ENCODE measurements at regions not wholly inside any gene's neighbourhood (a gene's known extent, or its start where the extent isn't known, plus 50 kb on each side); places are given as distances from the start of the nearest gene placed in this dataset.

DNA sequence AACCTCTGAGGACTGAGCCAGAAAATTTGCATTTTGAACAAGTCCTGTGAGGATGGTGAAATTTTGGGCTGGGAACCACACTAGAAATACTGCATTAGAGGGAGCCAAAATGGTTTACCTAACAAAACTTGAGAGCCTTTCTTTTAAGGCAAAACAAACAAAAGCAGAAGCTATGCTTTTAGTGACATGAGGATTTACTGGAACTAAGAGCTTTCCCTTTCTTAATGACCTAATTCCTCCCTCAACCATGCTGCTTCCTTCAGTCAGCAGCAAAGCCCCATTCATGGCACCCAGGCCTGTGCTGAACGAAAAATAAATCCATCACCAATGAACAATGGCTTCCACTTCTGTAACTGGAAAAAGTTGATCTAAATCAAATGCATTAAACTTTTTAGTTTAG lies 974.3 kb downstream of the HACE1 start:
- no peak overlapping the region for H3K27ac ChIP-seq (ENCODE audit: control insufficient read depth, insufficient read depth)
- no peaks in the 10 kb centered on the region for H3K27me3 ChIP-seq (replicated peaks in 1 of 2; ENCODE audit: control insufficient read depth in 2 of 2, insufficient read depth in 2 of 2, low read length in 1 of 2)
- WGBS (ENCODE audit: insufficient coverage, insufficient replicate concordance, low lambda C conversion rate, missing lambda C conversion rate), result 25% methylated on average over 1 of the region's 1 CpG
- H3K9me3 ChIP-seq (replicated peaks; ENCODE audit: control insufficient read depth, insufficient read depth, low read length), result no peaks in the 10 kb centered on the region
- ATAC-seq (no peak), FAIRE-seq (no peak), DNase-seq (ENCODE audit: low read depth, low spot score) (no peak)
- no peak for TF ChIP-seq SIN3A (IDR thresholded peaks at IDR 0.05; ENCODE audit: low read depth, low read length)
- CTCF ChIA-PET, result no interaction called here
- POLR2A ChIA-PET, result no interaction called here
- no TSS peak for BruUV-seq (replicated peaks)
- no peak overlapping the region for H3K9ac ChIP-seq (ENCODE audit: control insufficient read depth, insufficient read depth, low read length)
- in situ Hi-C loops (cut with MboI), result no loop called here
- H3K4me1 ChIP-seq (ENCODE audit: control insufficient read depth, insufficient read depth, low read length), result no peaks in the 10 kb centered on the region
- H3K4me2 ChIP-seq (ENCODE audit: control insufficient read depth, insufficient read depth), result no peak overlapping the region
- RAD21 ChIA-PET (ENCODE audit: unreplicated experiment), result no interaction called here
- SMC1A ChIA-PET (ENCODE audit: uncharacterized antibody, unreplicated experiment), result no interaction called here
- no peaks in the 10 kb centered on the region for H3K79me2 ChIP-seq (ENCODE audit: control insufficient read depth, insufficient read depth, low read length)
- no peaks in the 10 kb centered on the region for H4K20me1 ChIP-seq (ENCODE audit: control insufficient read depth, insufficient read depth)
- H2AFZ ChIP-seq (ENCODE audit: control insufficient read depth, low read depth, low read length), result no peak overlapping the region
- no peak overlapping the region for H3K4me3 ChIP-seq
- intact Hi-C loops (cut with micrococcal nuclease; ENCODE audit: unreplicated experiment), result no loop called here
- no peaks in the 10 kb centered on the region for H3K36me3 ChIP-seq (ENCODE audit: control insufficient read depth in 2 of 2, insufficient read depth in 2 of 2, low read length in 1 of 2)

DNA sequence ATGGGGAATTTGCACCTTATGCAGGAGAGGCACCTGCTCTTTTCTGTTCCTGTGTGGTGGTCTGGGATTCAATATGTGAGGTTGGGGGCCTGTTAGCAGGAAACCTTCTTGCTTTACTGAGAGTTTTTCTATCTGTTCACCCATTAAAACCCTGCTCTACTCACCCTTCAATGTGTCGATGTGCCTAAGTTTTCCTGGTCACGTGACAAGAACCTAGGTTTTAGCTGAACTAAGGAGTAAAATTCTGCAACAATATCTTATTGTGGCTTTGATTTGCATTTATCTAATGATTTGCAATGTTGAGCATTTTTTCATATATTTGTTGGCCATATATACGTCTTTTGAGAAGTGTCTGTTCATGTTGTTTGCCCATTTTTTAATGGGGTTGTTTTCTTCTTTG lies 979.9 kb downstream of the HACE1 start:
- H3K4me2 ChIP-seq (ENCODE audit: control insufficient read depth, insufficient read depth), result no peak overlapping the region
- in situ Hi-C loops (cut with MboI), result no loop called here
- intact Hi-C loops (cut with micrococcal nuclease; ENCODE audit: unreplicated experiment), result no loop called here
- no peak overlapping the region for H3K4me3 ChIP-seq
- no peak overlapping the region for H3K9ac ChIP-seq (ENCODE audit: control insufficient read depth, insufficient read depth, low read length)
- RAD21 ChIA-PET (ENCODE audit: unreplicated experiment), result no interaction called here
- CTCF ChIA-PET, result no interaction called here
- no peaks in the 10 kb centered on the region for H4K20me1 ChIP-seq (ENCODE audit: control insufficient read depth, insufficient read depth)
- FAIRE-seq (no peak), DNase-seq (ENCODE audit: low read depth, low spot score) (no peak), ATAC-seq (no peak)
- no peak overlapping the region for H2AFZ ChIP-seq (ENCODE audit: control insufficient read depth, low read depth, low read length)
- 26% methylated on average over 3 of the region's 3 CpGs for WGBS (ENCODE audit: insufficient coverage, insufficient replicate concordance, low lambda C conversion rate, missing lambda C conversion rate)
- H3K27ac ChIP-seq (ENCODE audit: control insufficient read depth, insufficient read depth), result no peak overlapping the region
- POLR2A ChIA-PET, result no interaction called here
- H3K79me2 ChIP-seq (ENCODE audit: control insufficient read depth, insufficient read depth, low read length), result no peaks in the 10 kb centered on the region
- SMC1A ChIA-PET (ENCODE audit: uncharacterized antibody, unreplicated experiment), result no interaction called here
- H3K27me3 ChIP-seq (replicated peaks in 1 of 2; ENCODE audit: control insufficient read depth in 2 of 2, insufficient read depth in 2 of 2, low read length in 1 of 2), result no peaks in the 10 kb centered on the region
- H3K4me1 ChIP-seq (ENCODE audit: control insufficient read depth, insufficient read depth, low read length), result no peaks in the 10 kb centered on the region
- BruUV-seq (replicated peaks), result no TSS peak
- H3K36me3 ChIP-seq (ENCODE audit: control insufficient read depth in 2 of 2, insufficient read depth in 2 of 2, low read length in 1 of 2), result no peaks in the 10 kb centered on the region
- no peaks in the 10 kb centered on the region for H3K9me3 ChIP-seq (replicated peaks; ENCODE audit: control insufficient read depth, insufficient read depth, low read length)
- no peak for TF ChIP-seq CBX3 (IDR thresholded peaks at IDR 0.05; ENCODE audit: borderline replicate concordance, low read depth)
- no peak for TF ChIP-seq SREBF2 (IDR thresholded peaks at IDR 0.05; ENCODE audit: low read length)
- TF ChIP-seq, protein P1, sequence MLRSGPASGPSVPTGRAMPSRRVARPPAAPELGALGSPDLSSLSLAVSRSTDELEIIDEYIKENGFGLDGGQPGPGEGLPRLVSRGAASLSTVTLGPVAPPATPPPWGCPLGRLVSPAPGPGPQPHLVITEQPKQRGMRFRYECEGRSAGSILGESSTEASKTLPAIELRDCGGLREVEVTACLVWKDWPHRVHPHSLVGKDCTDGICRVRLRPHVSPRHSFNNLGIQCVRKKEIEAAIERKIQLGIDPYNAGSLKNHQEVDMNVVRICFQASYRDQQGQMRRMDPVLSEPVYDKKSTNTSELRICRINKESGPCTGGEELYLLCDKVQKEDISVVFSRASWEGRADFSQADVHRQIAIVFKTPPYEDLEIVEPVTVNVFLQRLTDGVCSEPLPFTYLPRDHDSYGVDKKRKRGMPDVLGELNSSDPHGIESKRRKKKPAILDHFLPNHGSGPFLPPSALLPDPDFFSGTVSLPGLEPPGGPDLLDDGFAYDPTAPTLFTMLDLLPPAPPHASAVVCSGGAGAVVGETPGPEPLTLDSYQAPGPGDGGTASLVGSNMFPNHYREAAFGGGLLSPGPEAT (IDR thresholded peaks at IDR 0.05; ENCODE audit: low read depth), result no peak
- no peak for TF ChIP-seq NRF1 (conservative IDR thresholded peaks at IDR 0.05; ENCODE audit: low read depth, low read length)
- no peak for TF ChIP-seq PAX8 (IDR thresholded peaks at IDR 0.05)
- TF ChIP-seq EZH2 (IDR thresholded peaks at IDR 0.05; ENCODE audit: borderline replicate concordance, control insufficient read depth, low read depth, low read length), result no peak
- TF ChIP-seq, protein P2, sequence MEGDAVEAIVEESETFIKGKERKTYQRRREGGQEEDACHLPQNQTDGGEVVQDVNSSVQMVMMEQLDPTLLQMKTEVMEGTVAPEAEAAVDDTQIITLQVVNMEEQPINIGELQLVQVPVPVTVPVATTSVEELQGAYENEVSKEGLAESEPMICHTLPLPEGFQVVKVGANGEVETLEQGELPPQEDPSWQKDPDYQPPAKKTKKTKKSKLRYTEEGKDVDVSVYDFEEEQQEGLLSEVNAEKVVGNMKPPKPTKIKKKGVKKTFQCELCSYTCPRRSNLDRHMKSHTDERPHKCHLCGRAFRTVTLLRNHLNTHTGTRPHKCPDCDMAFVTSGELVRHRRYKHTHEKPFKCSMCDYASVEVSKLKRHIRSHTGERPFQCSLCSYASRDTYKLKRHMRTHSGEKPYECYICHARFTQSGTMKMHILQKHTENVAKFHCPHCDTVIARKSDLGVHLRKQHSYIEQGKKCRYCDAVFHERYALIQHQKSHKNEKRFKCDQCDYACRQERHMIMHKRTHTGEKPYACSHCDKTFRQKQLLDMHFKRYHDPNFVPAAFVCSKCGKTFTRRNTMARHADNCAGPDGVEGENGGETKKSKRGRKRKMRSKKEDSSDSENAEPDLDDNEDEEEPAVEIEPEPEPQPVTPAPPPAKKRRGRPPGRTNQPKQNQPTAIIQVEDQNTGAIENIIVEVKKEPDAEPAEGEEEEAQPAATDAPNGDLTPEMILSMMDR (IDR thresholded peaks at IDR 0.05 in 2 of 3, conservative IDR thresholded peaks at IDR 0.05 in 1 of 3; ENCODE audit: control insufficient read depth in 2 of 3, extremely low read depth in 1 of 3, insufficient read depth in 1 of 3, low read depth in 3 of 3, low read length in 3 of 3), result no peak
- no peak for TF ChIP-seq POU2F2 (IDR thresholded peaks at IDR 0.05; ENCODE audit: borderline replicate concordance, low read depth, low read length)
- TF ChIP-seq ZSCAN29 (IDR thresholded peaks at IDR 0.05), result no peak
- TF ChIP-seq GABPA (IDR thresholded peaks at IDR 0.05; ENCODE audit: low read depth), result no peak
- no peak for TF ChIP-seq SIN3A (IDR thresholded peaks at IDR 0.05; ENCODE audit: low read depth, low read length)
- TF ChIP-seq, protein P3, sequence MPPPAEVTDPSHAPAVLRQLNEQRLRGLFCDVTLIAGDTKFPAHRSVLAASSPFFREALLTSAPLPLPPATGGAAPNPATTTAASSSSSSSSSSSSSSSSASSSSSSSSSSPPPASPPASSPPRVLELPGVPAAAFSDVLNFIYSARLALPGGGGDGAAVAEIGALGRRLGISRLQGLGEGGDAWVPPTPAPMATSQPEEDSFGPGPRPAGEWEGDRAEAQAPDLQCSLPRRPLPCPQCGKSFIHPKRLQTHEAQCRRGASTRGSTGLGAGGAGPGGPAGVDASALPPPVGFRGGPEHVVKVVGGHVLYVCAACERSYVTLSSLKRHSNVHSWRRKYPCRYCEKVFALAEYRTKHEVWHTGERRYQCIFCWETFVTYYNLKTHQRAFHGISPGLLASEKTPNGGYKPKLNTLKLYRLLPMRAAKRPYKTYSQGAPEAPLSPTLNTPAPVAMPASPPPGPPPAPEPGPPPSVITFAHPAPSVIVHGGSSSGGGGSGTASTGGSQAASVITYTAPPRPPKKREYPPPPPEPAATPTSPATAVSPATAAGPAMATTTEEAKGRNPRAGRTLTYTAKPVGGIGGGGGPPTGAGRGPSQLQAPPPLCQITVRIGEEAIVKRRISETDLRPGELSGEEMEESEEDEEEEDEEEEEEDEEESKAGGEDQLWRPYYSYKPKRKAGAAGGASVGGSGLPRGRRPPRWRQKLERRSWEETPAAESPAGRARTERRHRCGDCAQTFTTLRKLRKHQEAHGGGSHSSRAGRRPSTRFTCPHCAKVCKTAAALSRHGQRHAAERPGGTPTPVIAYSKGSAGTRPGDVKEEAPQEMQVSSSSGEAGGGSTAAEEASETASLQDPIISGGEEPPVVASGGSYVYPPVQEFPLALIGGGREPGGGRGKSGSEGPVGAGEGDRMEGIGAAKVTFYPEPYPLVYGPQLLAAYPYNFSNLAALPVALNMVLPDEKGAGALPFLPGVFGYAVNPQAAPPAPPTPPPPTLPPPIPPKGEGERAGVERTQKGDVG (CRISPR knock-in tag; IDR thresholded peaks at IDR 0.05), result no peak
